HG02884 (cell line): ENCODE measurements at regions not wholly inside any gene's neighbourhood (a gene's known extent, or its start where the extent isn't known, plus 50 kb on each side); places are given as distances from the start of the nearest gene placed in this dataset.
"Not testable (repeated sequence)": the region's sequence is repeated elsewhere in the genome, so short reads cannot be mapped to it uniquely, and the experiment has no call there.

Experiments
- ATAC-seq: cut with Tn5 transposase; IDR thresholded peaks from one replicate; pipeline ENCODE4 v1.9.1; 2021; ENCODE audit warnings: mild to moderate bottlenecking, moderate library complexity; ENCODE audit not compliant: unreplicated experiment

DNA sequence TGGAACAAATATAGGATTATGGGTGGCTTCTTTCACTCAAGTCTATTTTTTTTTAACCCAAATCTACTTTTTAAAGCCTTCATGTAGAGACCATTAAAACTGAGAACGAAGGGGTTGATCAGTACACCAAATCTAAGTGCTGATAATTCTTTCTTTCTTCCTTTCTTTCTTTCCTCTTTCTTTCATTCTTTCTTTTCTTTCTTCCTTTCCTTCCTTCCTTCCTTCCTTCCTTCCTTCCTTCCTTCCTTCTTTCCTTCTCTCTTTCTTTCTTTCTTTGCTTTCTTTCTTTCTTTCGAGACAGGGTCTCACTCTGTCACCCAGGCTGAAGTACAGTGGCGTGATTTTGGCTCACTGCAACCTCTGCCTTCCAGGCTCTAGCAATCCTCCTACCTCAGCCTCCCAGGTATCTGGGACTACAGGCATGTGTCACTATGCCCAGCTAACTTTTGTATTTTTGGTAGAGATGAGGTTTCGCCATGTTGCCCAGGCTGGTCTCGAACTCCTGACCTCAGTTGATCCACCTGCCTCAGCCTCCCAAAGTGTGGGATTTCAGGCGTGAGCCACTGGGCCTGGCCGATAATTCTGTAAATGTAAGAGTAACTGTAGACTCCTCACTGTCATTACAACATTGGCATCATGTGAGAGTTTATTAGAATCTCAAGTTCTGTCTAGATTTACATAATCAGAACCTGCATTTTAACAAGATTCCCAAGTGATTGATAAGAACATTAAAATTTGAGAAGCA is 236.4 kb downstream of the TFEC start:
- no peak for ATAC-seq

- no peak for ATAC-seq
Measured at GRCh38 chr7:115789901-115790300, 240.7 kb downstream of the TFEC start.

DNA sequence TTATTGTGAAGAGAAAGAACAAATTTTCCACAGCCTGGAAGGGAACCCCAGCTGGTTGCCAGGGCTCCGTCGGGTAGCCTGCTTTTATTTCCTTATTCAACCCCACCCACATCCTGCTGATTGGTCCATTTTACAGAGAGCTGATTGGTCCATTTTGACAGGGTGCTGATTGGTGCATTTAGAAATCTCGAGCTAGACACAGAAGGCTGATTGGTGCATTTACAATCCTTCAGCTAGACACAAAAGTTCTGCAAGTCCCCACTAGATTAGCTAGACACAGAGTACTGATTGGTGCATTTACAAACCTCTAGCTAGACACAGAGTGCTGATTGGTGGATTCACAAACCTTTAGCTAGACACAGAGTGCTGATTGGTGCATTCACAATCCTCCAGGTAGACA is 241.1 kb downstream of the TFEC start:
- not testable (repeated sequence) for ATAC-seq

DNA sequence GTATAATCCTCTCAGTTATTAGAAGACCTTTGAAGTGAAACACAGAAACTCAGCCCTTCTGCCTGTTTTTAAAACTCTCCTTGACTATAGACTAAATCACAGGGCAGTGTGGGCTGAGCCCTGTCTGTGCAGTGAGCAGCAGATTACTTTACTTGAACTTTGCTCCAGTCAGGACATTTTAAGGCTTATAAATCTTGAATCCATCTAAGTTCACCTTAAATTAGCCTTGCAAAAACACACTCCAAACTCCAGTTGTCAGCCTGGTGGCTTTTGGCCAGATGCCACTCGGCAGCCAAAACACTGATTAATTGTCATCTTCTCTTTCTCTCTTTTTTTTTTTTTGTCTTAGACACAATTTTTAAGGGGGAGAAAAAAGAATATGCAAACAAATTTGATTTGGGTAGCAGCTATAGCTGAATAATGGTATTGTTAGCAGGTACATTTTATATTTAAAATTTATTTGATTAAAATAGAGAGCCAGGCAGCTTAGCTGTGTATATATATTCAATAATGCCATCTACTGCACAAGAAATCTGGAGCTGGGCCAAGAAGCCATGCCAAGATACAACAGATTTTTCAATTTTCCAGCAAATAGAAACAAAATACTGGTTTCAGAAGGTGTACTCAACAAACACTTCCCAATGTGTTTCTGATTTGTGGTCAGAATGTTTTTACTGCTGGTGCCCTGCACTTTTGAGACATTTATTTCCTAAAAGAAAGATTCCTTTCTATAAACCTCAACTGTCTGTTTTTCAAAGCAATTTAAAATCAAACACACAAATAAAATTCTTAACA is 247.7 kb downstream of the TFEC start:
- ATAC-seq: no peak

- no peak for ATAC-seq
Measured at GRCh38 chr7:115779561-115779960, 251.0 kb downstream of the TFEC start.

GRCh38 chr7:115775981-115776380 is 254.6 kb downstream of the TFEC start:
- ATAC-seq: no peak

GRCh38 chr7:115763347-115763746 is 267.2 kb downstream of the TFEC start:
- ATAC-seq: no peak

- ATAC-seq: no peak
Measured at GRCh38 chr7:115758025-115758424, 272.5 kb downstream of the TFEC start.

DNA sequence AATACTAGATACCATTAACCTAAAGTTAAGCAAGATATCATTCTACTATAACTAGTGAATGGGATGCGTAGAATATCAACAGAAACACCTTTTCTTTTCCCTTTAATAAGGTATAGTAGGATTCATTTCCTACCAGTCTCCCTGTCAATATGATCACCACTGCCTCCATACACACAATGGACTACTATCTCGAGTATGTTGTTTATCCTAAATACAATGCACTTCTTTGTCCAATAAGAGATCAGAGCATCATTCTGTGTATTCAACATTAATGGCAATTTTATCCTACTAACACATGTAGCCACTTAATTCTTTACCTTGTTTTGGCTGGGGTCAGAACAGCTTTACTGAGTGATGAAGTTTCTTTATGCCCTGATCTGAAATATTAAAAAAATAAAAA is 276.3 kb downstream of the TFEC start:
- ATAC-seq: no peak

DNA sequence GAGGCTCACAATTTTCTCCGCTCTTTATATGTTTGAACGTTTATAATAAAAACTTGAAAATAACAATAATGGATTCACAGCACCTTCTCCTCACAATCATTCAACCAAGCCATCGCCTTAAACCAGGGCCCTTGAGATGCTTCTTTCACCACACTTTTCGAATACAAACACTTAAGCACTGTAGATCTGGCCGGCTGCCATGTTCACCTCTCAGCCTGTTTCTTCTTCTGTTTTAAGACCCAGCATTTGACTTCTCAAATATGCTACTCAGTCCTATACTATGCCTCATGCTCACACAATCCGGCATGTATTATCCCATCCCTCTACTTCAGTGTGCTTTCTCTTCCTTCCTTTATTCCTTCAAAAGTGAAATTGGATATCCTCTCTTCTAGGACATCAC is 280.6 kb downstream of the TFEC start:
- ATAC-seq: no peak

DNA sequence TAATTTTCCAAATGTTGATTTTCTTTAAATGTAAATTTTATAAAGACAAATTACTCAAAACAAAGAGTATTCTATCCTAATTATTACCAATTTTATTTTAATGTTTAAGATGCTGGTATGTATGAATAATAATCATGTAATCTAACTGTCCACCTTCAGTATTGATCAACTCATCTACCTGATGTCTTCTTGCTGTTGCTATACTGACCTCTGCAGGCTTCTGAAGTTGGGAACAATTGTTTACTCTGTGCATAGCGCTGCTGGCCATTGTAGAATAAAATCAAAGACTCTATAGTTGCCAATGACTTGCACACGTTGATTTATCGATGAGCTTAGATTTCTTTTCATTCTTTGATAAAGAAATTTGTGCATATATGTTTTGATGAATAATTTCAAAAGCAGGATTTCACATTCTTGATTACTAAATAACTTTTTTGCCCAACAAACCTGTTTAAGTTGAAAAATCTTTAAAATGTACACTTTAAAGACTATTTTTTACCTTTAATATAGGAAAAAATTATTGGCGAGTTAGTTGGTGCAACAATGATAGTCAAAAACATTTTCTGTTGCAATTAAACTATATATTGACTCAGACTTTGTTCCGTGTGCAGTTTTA is 282.3 kb downstream of the TFEC start:
- no peak for ATAC-seq

- ATAC-seq: no peak
Measured at GRCh38 chr7:115747174-115747573, 283.4 kb downstream of the TFEC start.

DNA sequence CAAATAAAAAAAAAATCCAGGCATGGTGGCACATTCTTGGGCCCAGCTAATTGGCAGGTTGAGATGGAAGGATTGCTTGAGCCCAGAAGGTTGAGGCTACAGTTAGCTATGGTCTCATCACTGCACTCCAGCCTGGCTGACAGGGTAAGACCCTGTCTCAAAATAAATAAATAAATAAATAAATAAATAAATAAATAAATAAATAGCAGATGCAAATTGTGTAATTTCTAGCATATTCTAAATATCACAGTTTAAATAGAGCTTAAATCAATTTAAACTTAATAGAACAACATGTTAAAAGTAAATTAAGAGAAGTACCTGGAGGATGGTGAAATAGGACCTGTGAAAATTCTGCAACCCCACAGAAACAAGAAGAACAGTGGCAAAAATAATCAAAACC is 290.5 kb downstream of the TFEC start:
- ATAC-seq: no peak

GRCh38 chr7:115734641-115735040 is 295.9 kb downstream of the TFEC start:
- ATAC-seq: no peak

GRCh38 chr7:115731796-115732471 is 298.6 kb downstream of the TFEC start:
- no peak for ATAC-seq

GRCh38 chr7:115728518-115728917 is 302.0 kb downstream of the TFEC start:
- ATAC-seq: no peak

- no peak for ATAC-seq
Measured at GRCh38 chr7:115724400-115725056, 306.0 kb downstream of the TFEC start.

DNA sequence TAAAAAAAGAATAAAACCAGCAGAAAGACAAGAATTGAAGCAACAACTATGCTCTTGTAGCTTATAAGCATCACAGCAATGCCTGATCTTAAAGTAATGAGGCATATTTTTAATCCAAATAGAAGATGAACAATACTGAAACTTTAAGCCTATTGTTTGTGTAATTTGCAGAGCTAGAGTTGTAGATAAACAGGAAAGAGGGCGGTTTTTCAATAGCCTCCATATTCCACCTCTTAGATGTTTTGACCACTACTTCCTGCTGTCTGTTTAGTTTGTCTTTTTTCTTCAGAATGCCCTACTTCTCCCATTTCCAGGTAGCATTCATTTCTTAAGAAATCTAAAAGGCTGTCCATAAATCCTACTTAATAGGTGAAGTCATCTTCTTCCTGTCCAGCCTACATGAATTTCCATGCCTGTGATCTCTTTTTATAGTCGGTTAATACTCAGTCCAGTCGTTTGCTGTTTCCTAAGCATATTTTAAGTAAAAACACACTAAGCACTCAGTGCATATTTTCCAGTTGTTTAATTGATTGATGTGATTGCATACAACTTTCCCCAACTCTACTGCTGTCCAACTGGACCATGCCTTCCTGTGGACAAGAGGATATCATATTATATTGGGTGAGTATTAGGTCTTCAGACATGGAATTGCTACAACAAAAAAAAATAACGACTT is 308.1 kb downstream of the TFEC start:
- no peak for ATAC-seq

DNA sequence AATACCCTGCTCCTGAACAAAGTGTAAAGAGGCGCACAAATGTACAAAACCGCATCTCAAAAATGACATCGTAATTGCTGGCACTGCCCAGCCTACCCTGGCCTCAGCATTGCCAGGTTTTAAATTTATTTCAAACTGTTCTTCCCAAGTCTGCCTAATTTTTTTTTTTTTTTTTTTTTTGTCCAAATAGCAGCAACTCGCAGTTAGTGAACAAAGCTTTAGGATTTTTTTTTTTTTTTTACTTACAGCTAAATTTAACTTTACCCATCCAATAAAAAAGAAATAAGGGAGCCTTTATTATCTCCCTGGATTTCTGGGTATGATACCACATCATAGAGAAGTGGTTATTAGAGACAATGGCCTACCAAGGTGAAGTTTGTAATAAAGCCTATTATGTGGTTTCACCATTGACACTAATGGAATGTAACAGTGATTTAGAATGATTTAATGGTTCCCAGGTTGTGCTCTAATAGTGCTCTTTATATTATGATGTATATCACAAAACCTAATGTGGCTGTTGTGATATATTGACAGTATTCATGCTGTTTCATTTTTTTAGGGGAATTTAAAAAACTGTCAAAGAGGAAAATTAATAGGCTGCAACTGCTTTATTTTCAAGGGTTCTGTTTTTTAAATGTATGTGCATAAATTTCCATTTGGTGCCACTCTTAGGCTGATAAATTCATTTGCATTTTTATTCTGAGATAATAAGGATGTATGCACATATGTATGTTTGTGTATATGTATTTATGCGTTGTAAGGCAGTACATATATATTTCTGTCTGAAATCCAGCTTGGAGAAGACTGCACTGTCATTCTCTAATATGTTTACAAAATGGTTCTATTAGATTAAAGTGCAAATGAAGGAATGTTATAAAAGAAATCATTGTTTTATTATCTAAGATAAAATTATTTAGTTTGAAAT is 309.0 kb downstream of the TFEC start:
- no peak for ATAC-seq
